Transverse colon (tissue), 4 donors: ENCODE measurements at regions not wholly inside any gene's neighbourhood (a gene's known extent, or its start where the extent isn't known, plus 50 kb on each side); places are given as distances from the start of the nearest gene placed in this dataset.
"Not testable (repeated sequence)": the region's sequence is repeated elsewhere in the genome, so short reads cannot be mapped to it uniquely, and the experiment has no call there.

Experiments
- DNase-seq: peaks from one replicate; pipeline ENCODE4 v3.0.0-alpha.2; 2019
- H3K27ac ChIP-seq, 4 donors: fragments of 200-600 bp; sonication (generic); 2 replicates each; pipeline ENCODE4 v1.5.1; 2016 to 2018; ENCODE audit warnings: inconsistent platforms in 4 of 4
- H3K27me3 ChIP-seq: fragments of 200-600 bp; sonication (generic); 2 replicates; pipeline ENCODE4 v1.5.1; 2017; ENCODE audit warnings: inconsistent platforms
- H3K36me3 ChIP-seq, 4 donors: fragments of 200-600 bp; sonication (generic); 2 replicates each; pipeline ENCODE4 v1.5.1; 2017 to 2019; ENCODE audit warnings: inconsistent platforms in 4 of 4
- H3K4me1 ChIP-seq, 4 donors: fragments of 200-600 bp; sonication (generic); 2 replicates each; pipeline ENCODE4 v1.5.1; 2017 to 2020; ENCODE audit warnings: inconsistent platforms in 4 of 4
- H3K4me3 ChIP-seq, 4 donors: fragments of 200-600 bp; sonication (generic); 1 replicate in 1 of 4; 2 replicates in 3 of 4; pipeline versions ENCODE4 v1.5.1 to v1.6.1; 2017 to 2019; ENCODE audit warnings: inconsistent platforms in 4 of 4
- H3K9me3 ChIP-seq, 2 donors: fragments of 200-600 bp; sonication (generic); 2 replicates each; pipeline ENCODE4 v1.5.1; 2017 to 2019; ENCODE audit warnings: inconsistent platforms in 2 of 2
- CTCF ChIP-seq, 5 experiments: fragments of 200-600 bp in 3 of 5; fragments of 450-650 bp in 2 of 5; sonication (generic) in 3 of 5; IDR thresholded peaks; 1 replicate in 2 of 5; 2 replicates in 3 of 5; pipeline ENCODE4 v1.5.1; 2016 to 2017; ENCODE audit warnings: antibody characterized with exemption in 5 of 5, inconsistent platforms in 3 of 5, mild to moderate bottlenecking in 2 of 5, moderate library complexity in 1 of 5
- EP300 ChIP-seq: sonication (generic); formaldehyde crosslinking; IDR thresholded peaks from one replicate; pipeline ENCODE4 v1.6.1; 2017; ENCODE audit warnings: antibody characterized with exemption, low read depth
- POLR2A ChIP-seq: fragments of 450-650 bp; IDR thresholded peaks from one replicate; pipeline ENCODE4 v1.6.1; 2016; ENCODE audit warnings: antibody characterized with exemption, mild to moderate bottlenecking, moderate library complexity
- POLR2AphosphoS5 ChIP-seq, 3 donors: sonication (generic); formaldehyde crosslinking; IDR thresholded peaks; one replicate each; pipeline ENCODE4 v1.6.1; 2016; ENCODE audit warnings: antibody characterized with exemption in 3 of 3
- WGBS, 2 donors: methylation state at CpG; one replicate each; pipeline ENCODE4 v1.1.5; 2018; ENCODE audit warnings: low coverage in 1 of 2; 5-methylcytosine and 5-hydroxymethylcytosine counted together
- in situ Hi-C, 4 donors: fragments of 200-750 bp; cut with MboI; loops; one replicate each; pipeline versions ENCODE4 v1.15.0 to v1.15.1; 2017; ENCODE audit warnings: low sequenced_read_pairs in 3 of 4, low pct_ligation_motif_present in 1 of 4, low pct_unique_long_range_greater_than_20kb in 1 of 4
- intact Hi-C: fragments of 100-400 bp; cut with DNase I; formaldehyde crosslinking; loops from one replicate; pipeline ENCODE4 v1.15.1; 2023; ENCODE audit warnings: low total_unique reads

- no peak for DNase-seq
- 93% methylated on average over 4 of the region's 4 CpGs; no CpG with 5 or more reads in 1 of the 2 donors for WGBS, 2 donors
Observed at GRCh38 chr4:91851456-91851855, 452.3 kb upstream of the GRID2 start.

GRCh38 chr4:91887926-91888325, 415.8 kb upstream of the GRID2 start:
- no peaks in the 10 kb centered on the region for H3K27me3 ChIP-seq
- H3K36me3 ChIP-seq = no peaks in the 10 kb centered on the region
- H3K4me1 ChIP-seq = no peaks in the 10 kb centered on the region
- no peak overlapping the region for H3K27ac ChIP-seq
- 65 to 75% methylated on average over 1 of the region's 1 CpG for WGBS, 2 donors
- H3K4me3 ChIP-seq = no peak overlapping the region
- no peak for DNase-seq
- H3K9me3 ChIP-seq = no peaks in the 10 kb centered on the region
- in situ Hi-C loops (no loop called here), intact Hi-C loops (no loop called here)
- TF ChIP-seq POLR2AphosphoS5 (IDR thresholded peaks at IDR 0.05) = no peak
- TF ChIP-seq POLR2A = no peak
- no peak for TF ChIP-seq EP300
- TF ChIP-seq CTCF (IDR thresholded peaks at IDR 0.05) = no peak

More at GRCh38 chr4:91851456-91851855, 452.3 kb upstream of the GRID2 start:
- in situ Hi-C loops = no loop called here
- intact Hi-C loops = no loop called here
- Histone ChIP-seq H3K9me3 (no peaks in the 10 kb centered on the region), H3K36me3 (no peaks in the 10 kb centered on the region), H3K27ac (no peak overlapping the region), H3K4me3 (no peak overlapping the region), H3K4me1 (no peaks in the 10 kb centered on the region), H3K27me3 (no peaks in the 10 kb centered on the region)
- no peak for TF ChIP-seq EP300
- no peak for TF ChIP-seq CTCF (IDR thresholded peaks at IDR 0.05)
- no peak for TF ChIP-seq POLR2A
- no peak for TF ChIP-seq POLR2AphosphoS5 (IDR thresholded peaks at IDR 0.05)

GRCh38 chr4:91891217-91891616, 412.5 kb upstream of the GRID2 start:
- DNase-seq, intact Hi-C loops, H3K27ac ChIP-seq, in situ Hi-C loops, H3K36me3 ChIP-seq, H3K9me3 ChIP-seq, H3K27me3 ChIP-seq, H3K4me1 ChIP-seq, H3K4me3 ChIP-seq: not testable (repeated sequence)
- 88% methylated on average over 5 of the region's 5 CpGs; no CpG with 5 or more reads in 1 of the 2 donors for WGBS, 2 donors

- in situ Hi-C loops = no loop called here
- no peak for DNase-seq
- H3K27me3 ChIP-seq = no peaks in the 10 kb centered on the region
- no peak overlapping the region for H3K27ac ChIP-seq
- intact Hi-C loops = no loop called here
- TF ChIP-seq CTCF (IDR thresholded peaks at IDR 0.05) = no peak
- no peaks in the 10 kb centered on the region for H3K4me1 ChIP-seq
- no peak overlapping the region for H3K4me3 ChIP-seq
- H3K36me3 ChIP-seq = no peaks in the 10 kb centered on the region
- no peaks in the 10 kb centered on the region for H3K9me3 ChIP-seq
Observed at GRCh38 chr4:91894006-91894405, 409.8 kb upstream of the GRID2 start.

GRCh38 chr4:91904556-91904955, 399.2 kb upstream of the GRID2 start:
- TF ChIP-seq POLR2AphosphoS5 (IDR thresholded peaks at IDR 0.05) = no peak
- TF ChIP-seq CTCF (IDR thresholded peaks at IDR 0.05) = no peak
- TF ChIP-seq POLR2A = no peak
- TF ChIP-seq EP300 = no peak
- H3K4me3 ChIP-seq = no peak overlapping the region
- in situ Hi-C loops = no loop called here
- DNase-seq = no peak
- no peaks in the 10 kb centered on the region for H3K9me3 ChIP-seq
- no peak overlapping the region for H3K27ac ChIP-seq
- no peaks in the 10 kb centered on the region for H3K36me3 ChIP-seq
- WGBS, 2 donors = 33% methylated on average over 1 of the region's 1 CpG
- no peaks in the 10 kb centered on the region for H3K27me3 ChIP-seq
- intact Hi-C loops = no loop called here
- no peaks in the 10 kb centered on the region for H3K4me1 ChIP-seq
